Liver (tissue), 8 donors: ENCODE measurements at regions not wholly inside any gene's neighbourhood (a gene's known extent, or its start where the extent isn't known, plus 50 kb on each side); places are given as distances from the start of the nearest gene placed in this dataset.

ENCODE experiments used
- DNase-seq: peaks from one replicate; pipeline ENCODE4 v3.0.0-alpha.2; 2017; ENCODE audit warnings: low spot score
- H3K27ac ChIP-seq, 2 donors: one replicate each; pipeline ENCODE4 v1.7.0; 2013; ENCODE audit warnings: inconsistent platforms in 2 of 2, low read length in 2 of 2, control low read depth in 1 of 2, low read depth in 1 of 2, mild to moderate bottlenecking in 1 of 2
- H3K27me3 ChIP-seq, 4 donors: one replicate each; pipeline versions ENCODE4 v1.6.1 to v1.7.0; 2013; ENCODE audit warnings: low read length in 3 of 4, inconsistent platforms in 1 of 4, mild to moderate bottlenecking in 1 of 4, moderate library complexity in 1 of 4; ENCODE audit not compliant: control insufficient read depth in 4 of 4, insufficient read depth in 4 of 4
- H3K36me3 ChIP-seq, 4 donors: one replicate each; pipeline versions ENCODE4 v1.6.1 to v1.7.0; 2013; ENCODE audit warnings: low read length in 3 of 4, mild to moderate bottlenecking in 3 of 4, low read depth in 1 of 4, moderate library complexity in 1 of 4; ENCODE audit not compliant: control insufficient read depth in 4 of 4, insufficient read depth in 3 of 4
- H3K4me1 ChIP-seq, 4 donors: one replicate each; pipeline versions ENCODE4 v1.6.1 to v1.7.0; 2013; ENCODE audit warnings: low read length in 3 of 4, mild to moderate bottlenecking in 3 of 4, moderate library complexity in 1 of 4; ENCODE audit not compliant: control insufficient read depth in 4 of 4, insufficient read depth in 4 of 4
- H3K4me3 ChIP-seq, 3 donors: one replicate each; pipeline versions ENCODE4 v1.6.1 to v1.7.0; 2013; ENCODE audit warnings: low read length in 3 of 3, control low read depth in 1 of 3, low read depth in 1 of 3, mild to moderate bottlenecking in 1 of 3
- H3K9ac ChIP-seq, 2 donors: one replicate each; pipeline ENCODE4 v1.7.0; 2013; ENCODE audit warnings: low read length in 2 of 2, mild to moderate bottlenecking in 2 of 2, moderate library complexity in 2 of 2, control low read depth in 1 of 2, low read depth in 1 of 2
- H3K9me3 ChIP-seq, 4 donors: one replicate each; pipeline versions ENCODE4 v1.6.1 to v1.7.0; 2013; ENCODE audit warnings: low read length in 3 of 4; ENCODE audit not compliant: control insufficient read depth in 4 of 4
- ATF3 ChIP-seq: IDR thresholded peaks from 2 replicates; pipeline ENCODE4 v1.6.1; 2016; ENCODE audit warnings: antibody characterized with exemption
- CTCF ChIP-seq: fragments of 150-350 bp; IDR thresholded peaks from 2 replicates; pipeline ENCODE4 v1.5.1; 2017; ENCODE audit warnings: improper control_type of control experiment, low read depth, low read length; ENCODE audit not compliant: missing input control
- EGR1 ChIP-seq, 2 donors: IDR thresholded peaks; 2 replicates each; pipeline ENCODE4 v1.6.1; 2016 to 2018; ENCODE audit warnings: antibody characterized with exemption in 2 of 2, low read depth in 2 of 2
- FOXA1 ChIP-seq: IDR thresholded peaks from 2 replicates; pipeline ENCODE4 v1.6.1; 2016; ENCODE audit warnings: antibody characterized with exemption
- FOXA2 ChIP-seq: IDR thresholded peaks from 2 replicates; pipeline ENCODE4 v1.6.1; 2016; ENCODE audit warnings: antibody characterized with exemption
- GABPA ChIP-seq, 2 donors: IDR thresholded peaks in 1 of 2; conservative IDR thresholded peaks in 1 of 2; 2 replicates each; pipeline ENCODE4 v1.6.1; 2016; ENCODE audit warnings: antibody characterized with exemption in 2 of 2, mild to moderate bottlenecking in 1 of 2, moderate library complexity in 1 of 2
- HNF4A ChIP-seq, 2 donors: conservative IDR thresholded peaks; 2 replicates each; pipeline ENCODE4 v1.6.1; 2016; ENCODE audit warnings: antibody characterized with exemption in 2 of 2, mild to moderate bottlenecking in 2 of 2
- HNF4G ChIP-seq: IDR thresholded peaks from 2 replicates; pipeline ENCODE4 v1.6.1; 2016; ENCODE audit warnings: antibody characterized with exemption
- JUND ChIP-seq, 2 donors: IDR thresholded peaks; 2 replicates each; pipeline ENCODE4 v1.6.1; 2016; ENCODE audit warnings: antibody characterized with exemption in 2 of 2
- MAX ChIP-seq: IDR thresholded peaks from 2 replicates; pipeline ENCODE4 v1.6.1; 2016; ENCODE audit warnings: antibody characterized with exemption
- NR2F2 ChIP-seq: IDR thresholded peaks from 2 replicates; pipeline ENCODE4 v1.6.1; 2016; ENCODE audit warnings: antibody characterized with exemption
- RAD21 ChIP-seq, 2 donors: IDR thresholded peaks; 2 replicates each; pipeline ENCODE4 v1.6.1; 2016; ENCODE audit warnings: antibody characterized with exemption in 2 of 2, mild to moderate bottlenecking in 2 of 2
- REST ChIP-seq: IDR thresholded peaks from 2 replicates; pipeline ENCODE4 v1.6.1; 2016; ENCODE audit warnings: antibody characterized with exemption, mild to moderate bottlenecking
- RXRA ChIP-seq, 2 donors: IDR thresholded peaks; 2 replicates each; pipeline ENCODE4 v1.6.1; 2017 to 2018; ENCODE audit warnings: antibody characterized with exemption in 2 of 2, mild to moderate bottlenecking in 1 of 2
- SP1 ChIP-seq: IDR thresholded peaks from 2 replicates; pipeline ENCODE4 v1.6.1; 2018; ENCODE audit warnings: antibody characterized with exemption, mild to moderate bottlenecking
- TAF1 ChIP-seq: conservative IDR thresholded peaks from 2 replicates; pipeline ENCODE4 v1.6.1; 2016; ENCODE audit warnings: antibody characterized with exemption, mild to moderate bottlenecking
- YY1 ChIP-seq: IDR thresholded peaks from 2 replicates; pipeline ENCODE4 v1.6.1; 2016; ENCODE audit warnings: antibody characterized with exemption, mild to moderate bottlenecking
- ZBTB33 ChIP-seq: IDR thresholded peaks from 2 replicates; pipeline ENCODE4 v1.6.1; 2016; ENCODE audit warnings: antibody characterized with exemption
- WGBS: extraction: QIAGEN DNeasy Blood & Tissue Kit; methylation state at CpG from one replicate; pipeline ENCODE4 v1.1.7; 2013; 5-methylcytosine and 5-hydroxymethylcytosine counted together
- donor health status: healthy.
- donor health status: healthy.
- donor health status: healthy.
- donor health status: healthy.
- donor health status: healthy.

- no peaks in the 10 kb centered on the region for H3K36me3 ChIP-seq
- H3K27me3 ChIP-seq = peaks cover 0 to 7% (median 0%) of the 10 kb centered on the region in 4 donors
- DNase-seq = no peak
- no peak for TF ChIP-seq RAD21 (IDR thresholded peaks at IDR 0.05)
- TF ChIP-seq FOXA2 = no peak
- TF ChIP-seq EGR1 (IDR thresholded peaks at IDR 0.05; ENCODE audit: low read depth in 2 of 2) = no peak
- no peak for TF ChIP-seq RXRA (IDR thresholded peaks at IDR 0.05)
- H3K9ac ChIP-seq = no peak overlapping the region
- 63% methylated on average over 6 of the region's 6 CpGs for WGBS
- H3K9me3 ChIP-seq = peaks cover 0 to 2% (median 0%) of the 10 kb centered on the region in 4 donors
- H3K4me3 ChIP-seq = no peak overlapping the region
- no peaks in the 10 kb centered on the region for H3K4me1 ChIP-seq
- H3K27ac ChIP-seq = no peak overlapping the region
These were observed 505.5 kb downstream of the GALR1 start for GRCh38 chr18:77755187-77755586.

GRCh38 chr18:77761332-77761731, 511.7 kb downstream of the GALR1 start:
- no peak for TF ChIP-seq EGR1 (IDR thresholded peaks at IDR 0.05; ENCODE audit: low read depth in 2 of 2)
- TF ChIP-seq FOXA1 = no peak
- no peak for TF ChIP-seq SP1
- no peak for TF ChIP-seq FOXA2
- TF ChIP-seq RAD21 (IDR thresholded peaks at IDR 0.05) = no peak
- TF ChIP-seq YY1 = no peak
- TF ChIP-seq MAX = no peak
- no peak for TF ChIP-seq TAF1
- no peak for TF ChIP-seq NR2F2
- TF ChIP-seq ATF3 = no peak
- no peak for TF ChIP-seq HNF4G
- no peak for TF ChIP-seq GABPA (IDR thresholded peaks at IDR 0.05 in 1 of 2, conservative IDR thresholded peaks at IDR 0.05 in 1 of 2)
- no peak overlapping the region for H3K4me3 ChIP-seq
- DNase-seq = no peak
- H3K36me3 ChIP-seq = no peaks in the 10 kb centered on the region
- H3K9ac ChIP-seq = no peak overlapping the region
- H3K27me3 ChIP-seq = peaks cover 0 to 7% (median 3%) of the 10 kb centered on the region in 4 donors
- H3K4me1 ChIP-seq = no peaks in the 10 kb centered on the region
- no peak overlapping the region for H3K27ac ChIP-seq
- H3K9me3 ChIP-seq = no peaks in the 10 kb centered on the region

- 44% methylated on average over 1 of the region's 1 CpG for WGBS
- DNase-seq = no peak
These were observed 512.4 kb downstream of the GALR1 start for GRCh38 chr18:77762014-77762413.

More at GRCh38 chr18:77762014-77762413, 512.4 kb downstream of the GALR1 start:
- peaks cover 0 to 7% (median 3%) of the 10 kb centered on the region in 4 donors for H3K27me3 ChIP-seq
- no peak overlapping the region for H3K4me3 ChIP-seq
- no peaks in the 10 kb centered on the region for H3K4me1 ChIP-seq
- no peak overlapping the region for H3K9ac ChIP-seq
- H3K36me3 ChIP-seq = no peaks in the 10 kb centered on the region
- TF ChIP-seq RXRA (IDR thresholded peaks at IDR 0.05) (no peak), EGR1 (IDR thresholded peaks at IDR 0.05; ENCODE audit: low read depth in 2 of 2) (no peak), JUND (IDR thresholded peaks at IDR 0.05) (no peak), HNF4A (conservative IDR thresholded peaks at IDR 0.05) (no peak), ATF3 (no peak), SP1 (no peak), GABPA (IDR thresholded peaks at IDR 0.05 in 1 of 2, conservative IDR thresholded peaks at IDR 0.05 in 1 of 2) (no peak), RAD21 (IDR thresholded peaks at IDR 0.05) (no peak), YY1 (no peak), REST (no peak), NR2F2 (no peak), FOXA2 (no peak), HNF4G (no peak), CTCF (no peak), ZBTB33 (no peak), TAF1 (no peak), MAX (no peak), FOXA1 (no peak)
- H3K9me3 ChIP-seq = no peaks in the 10 kb centered on the region
- H3K27ac ChIP-seq = no peak overlapping the region
